K562 (cell line): ENCODE measurements at regions not wholly inside any gene's neighbourhood (a gene's known extent, or its start where the extent isn't known, plus 50 kb on each side); places are given as distances from the start of the nearest gene placed in this dataset.

Experiments
- ATAC-seq: fragments of 200-7000 bp; cut with Tn5 transposase; 3 replicates; pipeline ENCODE4 v1.9.1; 2020; ENCODE audit warnings: moderate library complexity
- BruUV-seq: library from RNA; stranded (reverse); fragments of 400-500 nt; replicated peaks from 2 replicates; lab custom pipeline; 2021; lab: Mats Ljungman, UMichigan
- CTCF ChIA-PET: fragments of 300-600 bp; formaldehyde crosslinking; extraction: SDS; loops from one replicate; lab custom pipeline; 2021; ENCODE audit warnings: low intra/inter-chr PET ratio; lab: Yijun Ruan, JAX
- POLR2A ChIA-PET: fragments of 300-600, 350-650 bp; sonication (Branson Sonifier 250); formaldehyde crosslinking; extraction: SDS; loops from one replicate; lab custom pipeline; 2021; ENCODE audit warnings: antibody characterized with exemption, inconsistent platforms; lab: Yijun Ruan, JAX
- DNase-seq, 4 experiments: peaks; one replicate each; pipeline versions ENCODE4 v3.0.0 to v3.0.0-alpha.2; 2011 to 2018; ENCODE audit warnings: low spot score in 3 of 4, mixed read lengths in 3 of 4; ENCODE audit errors: extremely low read depth in 1 of 4
- FAIRE-seq: peaks from 2 replicates; lab custom pipeline; 2011; peaks lifted over from hg19 to GRCh38; lab: Jason Lieb, UNC
- H2AFZ ChIP-seq: 2 replicates; pipeline ENCODE4 v1.6.0; 2011; ENCODE audit warnings: low read depth, low read length, control low read depth, inconsistent platforms
- H3K27ac ChIP-seq: fragments of 200-600 bp; 3 replicates; pipeline ENCODE4 v1.8.0; 2011; ENCODE audit warnings: low read depth, mild to moderate bottlenecking, control low read depth, inconsistent platforms, low read length, moderate library complexity, mixed read lengths; ENCODE audit errors: extremely low read depth
- H3K27me3 ChIP-seq, 2 experiments: fragments of 300-600 bp in 1 of 2; 2 replicates in 1 of 2; 3 replicates in 1 of 2; pipeline versions ENCODE4 v1.6.0 to v1.8.0; 2011; ENCODE audit warnings: inconsistent platforms in 2 of 2, low read length in 2 of 2, mild to moderate bottlenecking in 1 of 2, mixed read lengths in 1 of 2, moderate library complexity in 1 of 2; ENCODE audit not compliant: control insufficient read depth in 2 of 2, insufficient read depth in 2 of 2
- H3K36me3 ChIP-seq: fragments of 300-600 bp; 3 replicates; pipeline ENCODE4 v1.8.0; 2011; ENCODE audit warnings: mild to moderate bottlenecking, low read length, inconsistent platforms; ENCODE audit not compliant: control insufficient read depth, insufficient read depth
- H3K4me1 ChIP-seq, 2 experiments: fragments of 200-600 bp in 1 of 2; replicated peaks in 1 of 2; 2 replicates in 1 of 2; 3 replicates in 1 of 2; pipeline versions ENCODE4 v1.5.1 to v1.8.0; 2011; ENCODE audit warnings: inconsistent platforms in 2 of 2, low read length in 2 of 2, mild to moderate bottlenecking in 1 of 2, mixed read lengths in 1 of 2, moderate library complexity in 1 of 2; ENCODE audit not compliant: control insufficient read depth in 2 of 2, insufficient read depth in 2 of 2
- H3K4me2 ChIP-seq: 2 replicates; pipeline ENCODE4 v1.6.1; 2011; ENCODE audit warnings: low read length, control low read depth, inconsistent platforms, mixed read lengths; ENCODE audit not compliant: insufficient read depth
- H3K4me3 ChIP-seq: fragments of 200-600 bp; sonication (generic), shearing (Covaris generic); 2 replicates; pipeline ENCODE4 v1.5.1; 2016; ENCODE audit warnings: control low read depth, inconsistent platforms
- H3K79me2 ChIP-seq: fragments of 200-600 bp; 3 replicates; pipeline ENCODE4 v1.8.0; 2011; ENCODE audit warnings: low read length, inconsistent platforms; ENCODE audit not compliant: control insufficient read depth, insufficient read depth
- H3K9ac ChIP-seq, 2 experiments: 2 replicates each; pipeline versions ENCODE4 v1.6.0 to v1.6.1; 2011; ENCODE audit warnings: low read depth in 2 of 2, low read length in 2 of 2, control low read depth in 1 of 2, inconsistent platforms in 1 of 2, mild to moderate bottlenecking in 1 of 2, mixed read lengths in 1 of 2; ENCODE audit not compliant: insufficient read depth in 1 of 2
- H3K9me1 ChIP-seq: one replicate; pipeline ENCODE4 v1.6.0; 2011; ENCODE audit warnings: inconsistent platforms, mild to moderate bottlenecking, low read length, moderate library complexity; ENCODE audit not compliant: control insufficient read depth, insufficient read depth
- H3K9me3 ChIP-seq: replicated peaks from 2 replicates; pipeline ENCODE4 v1.5.1; 2011; ENCODE audit warnings: low read depth, low read length, inconsistent platforms; ENCODE audit not compliant: control insufficient read depth, insufficient read depth
- H4K20me1 ChIP-seq: replicated peaks from 2 replicates; pipeline ENCODE4 v1.6.1; 2011; ENCODE audit warnings: low read length, inconsistent platforms, mixed read lengths; ENCODE audit not compliant: control insufficient read depth, insufficient read depth
- ADNP ChIP-seq: fragments of 200-800 bp; sonication (Bioruptor generic); IDR thresholded peaks from 2 replicates; pipeline ENCODE4 v1.6.1; 2016; ENCODE audit warnings: missing genetic modification characterization, missing compliant biosample characterization
- BHLHE40 ChIP-seq: IDR thresholded peaks from 2 replicates; pipeline ENCODE4 v1.6.1; 2011; ENCODE audit warnings: low read length, improper control_type of control experiment
- HINFP ChIP-seq: fragments of 450-650 bp; conservative IDR thresholded peaks from 2 replicates; pipeline ENCODE4 v1.6.1; 2016; ENCODE audit warnings: missing genetic modification characterization, low read depth, mild to moderate bottlenecking, control low read depth, missing compliant biosample characterization
- IFI16 ChIP-seq: fragments of 250-450 bp; sonication (Bioruptor Pico); IDR thresholded peaks from 2 replicates; pipeline ENCODE4 v2.1.2; 2022; ENCODE audit warnings: mild to moderate bottlenecking, inconsistent platforms
- RBM39 ChIP-seq: fragments of 200-400 bp; formaldehyde crosslinking; optimal IDR thresholded peaks from 2 replicates; pipeline ENCODE3; 2018; ENCODE audit warnings: low read depth, low read length
- SLC30A9 ChIP-seq: fragments of 250-450 bp; sonication (Bioruptor Pico); IDR thresholded peaks from 2 replicates; pipeline ENCODE4 v1.8.0; 2022; ENCODE audit warnings: mild to moderate bottlenecking, moderate library complexity
- SMARCA5 ChIP-seq: fragments of 450-650 bp; IDR thresholded peaks from 2 replicates; pipeline ENCODE4 v1.6.1; 2016
- SMC3 ChIP-seq: conservative IDR thresholded peaks from 2 replicates; pipeline ENCODE4 v1.6.1; 2011; ENCODE audit warnings: low read depth, low read length, improper control_type of control experiment; ENCODE audit not compliant: insufficient read depth
- ZBTB9 ChIP-seq: fragments of 450-650 bp; formaldehyde crosslinking; IDR thresholded peaks from 2 replicates; pipeline ENCODE4 v1.4.0; 2020; ENCODE audit warnings: mild to moderate bottlenecking, moderate library complexity
- in situ Hi-C: fragments of 300-500 bp; cut with MboI; formaldehyde crosslinking; loops from 4 replicates; pipeline ENCODE4 v1.15.0; 2018; ENCODE audit warnings: inconsistent platforms, mixed read lengths
- intact Hi-C: fragments of 100-400 bp; cut with micrococcal nuclease; formaldehyde crosslinking; loops from 2 replicates; pipeline ENCODE4 v1.14.2; 2022

GRCh38 chr3:36211652-36211999, 168.7 kb upstream of the STAC start:
- H3K79me2 ChIP-seq, result no peaks in the 10 kb centered on the region
- TF ChIP-seq RBM39, result no peak
- TF ChIP-seq IFI16 (CRISPR knock-in tag), result no peak
- no peak for TF ChIP-seq HINFP
- no peak for TF ChIP-seq ADNP (tag)
- TF ChIP-seq SMC3, result no peak
- no peak for TF ChIP-seq BHLHE40
- no peak for TF ChIP-seq SMARCA5
- TF ChIP-seq SLC30A9 (CRISPR knock-in tag), result no peak
- TF ChIP-seq ZBTB9 (CRISPR knock-in tag), result no peak
- no peaks in the 10 kb centered on the region for H3K9me1 ChIP-seq
- DNase-seq (no peak), ATAC-seq (no peak), FAIRE-seq (no peak)
- H3K27ac ChIP-seq, result no peak overlapping the region
- H3K36me3 ChIP-seq, result no peaks in the 10 kb centered on the region
- POLR2A ChIA-PET, result no interaction called here
- CTCF ChIA-PET, result no interaction called here
- no peaks in the 10 kb centered on the region for H3K4me1 ChIP-seq
- in situ Hi-C loops, result no loop called here
- BruUV-seq, result no TSS peak
- H3K9me3 ChIP-seq, result no peaks in the 10 kb centered on the region
- no peak overlapping the region for H3K9ac ChIP-seq
- no peak overlapping the region for H3K4me2 ChIP-seq
- H3K4me3 ChIP-seq, result no peak overlapping the region
- no peak overlapping the region for H2AFZ ChIP-seq
- no peaks in the 10 kb centered on the region for H4K20me1 ChIP-seq
- H3K27me3 ChIP-seq, result no peaks in the 10 kb centered on the region
- intact Hi-C loops, result no loop called here
